ENCODE measurements at regions not wholly inside any gene's neighbourhood (a gene's known extent, or its start where the extent isn't known, plus 50 kb on each side); places are given as distances from the start of the nearest gene placed in this dataset.

GRCh38 chr7:108875139-108875538 lies 305.5 kb downstream of the DNAJB9 start:
- TF ChIP-seq POLR2A (IDR thresholded peaks at IDR 0.05; ENCODE audit: low read depth, low read length) (no peak), SPI1 (IDR thresholded peaks at IDR 0.05; ENCODE audit: low read depth, low read length) (no peak)

Measured in GM12891 (cell line).